ENCODE measurements at regions not wholly inside any gene's neighbourhood (a gene's known extent, or its start where the extent isn't known, plus 50 kb on each side); places are given as distances from the start of the nearest gene placed in this dataset.

GRCh38 chr18:39329496-39330275 lies 1764.1 kb upstream of the CELF4 start (continued):
- TF ChIP-seq CHD7 (IDR thresholded peaks at IDR 0.05; ENCODE audit: insufficient replicate concordance, low read length) (no peak), CEBPB (IDR thresholded peaks at IDR 0.05; ENCODE audit: low read depth, low read length) (no peak), RNF2 (IDR thresholded peaks at IDR 0.05; ENCODE audit: borderline replicate concordance, low read depth, low read length, missing control alignments, poor library complexity, severe bottlenecking) (no peak), SRF (IDR thresholded peaks at IDR 0.05; ENCODE audit: low read depth, low read length) (no peak), EP300 (IDR thresholded peaks at IDR 0.05; ENCODE audit: borderline replicate concordance in 1 of 2, low read depth in 2 of 2, low read length in 2 of 2) (no peak), PHF8 (conservative IDR thresholded peaks at IDR 0.05; ENCODE audit: low read depth, low read length) (no peak)

All from H1 (cell line).